AG10803 (cell line): ENCODE measurements at regions not wholly inside any gene's neighbourhood (a gene's known extent, or its start where the extent isn't known, plus 50 kb on each side); places are given as distances from the start of the nearest gene placed in this dataset.
"Not testable (repeated sequence)": the region's sequence is repeated elsewhere in the genome, so short reads cannot be mapped to it uniquely, and the experiment has no call there.

ENCODE experiments used
- DNase-seq: peaks from one replicate; pipeline ENCODE4 v3.0.0; 2010; ENCODE audit warnings: low read depth
- H3K4me3 ChIP-seq: 2 replicates; pipeline ENCODE4 v1.5.1; 2011; ENCODE audit warnings: mild to moderate bottlenecking, low read length, control low read depth
- TF ChIP-seq, protein P1 (sequence below): conservative IDR thresholded peaks from 2 replicates; pipeline ENCODE4 v1.5.1; 2011; ENCODE audit warnings: mild to moderate bottlenecking, low read length, control low read depth, inconsistent platforms

DNA sequence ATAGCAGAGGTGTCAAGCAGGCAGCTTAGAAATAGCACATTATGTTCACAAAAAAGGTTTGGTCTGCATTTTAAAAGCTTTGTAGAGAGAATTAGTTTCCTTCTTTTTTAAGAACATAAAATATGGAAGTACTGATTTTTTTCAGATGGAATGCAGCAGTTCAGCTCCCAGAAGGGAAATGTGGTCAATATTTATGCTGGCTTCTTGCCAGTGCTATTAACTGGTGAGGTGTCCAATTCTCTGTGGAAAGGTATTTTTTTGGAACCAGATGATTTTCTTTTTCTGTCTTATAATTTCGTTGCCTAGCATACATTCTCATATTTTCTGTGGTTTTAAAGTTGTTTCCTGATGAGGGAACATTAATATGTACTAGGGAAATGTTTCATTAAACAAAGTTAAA is 211.4 kb upstream of the ZNF385D start:
- H3K4me3 ChIP-seq, result no peak overlapping the region
- DNase-seq, result peak; percentile 23
- TF ChIP-seq, protein P1, sequence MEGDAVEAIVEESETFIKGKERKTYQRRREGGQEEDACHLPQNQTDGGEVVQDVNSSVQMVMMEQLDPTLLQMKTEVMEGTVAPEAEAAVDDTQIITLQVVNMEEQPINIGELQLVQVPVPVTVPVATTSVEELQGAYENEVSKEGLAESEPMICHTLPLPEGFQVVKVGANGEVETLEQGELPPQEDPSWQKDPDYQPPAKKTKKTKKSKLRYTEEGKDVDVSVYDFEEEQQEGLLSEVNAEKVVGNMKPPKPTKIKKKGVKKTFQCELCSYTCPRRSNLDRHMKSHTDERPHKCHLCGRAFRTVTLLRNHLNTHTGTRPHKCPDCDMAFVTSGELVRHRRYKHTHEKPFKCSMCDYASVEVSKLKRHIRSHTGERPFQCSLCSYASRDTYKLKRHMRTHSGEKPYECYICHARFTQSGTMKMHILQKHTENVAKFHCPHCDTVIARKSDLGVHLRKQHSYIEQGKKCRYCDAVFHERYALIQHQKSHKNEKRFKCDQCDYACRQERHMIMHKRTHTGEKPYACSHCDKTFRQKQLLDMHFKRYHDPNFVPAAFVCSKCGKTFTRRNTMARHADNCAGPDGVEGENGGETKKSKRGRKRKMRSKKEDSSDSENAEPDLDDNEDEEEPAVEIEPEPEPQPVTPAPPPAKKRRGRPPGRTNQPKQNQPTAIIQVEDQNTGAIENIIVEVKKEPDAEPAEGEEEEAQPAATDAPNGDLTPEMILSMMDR, result no peak

DNA sequence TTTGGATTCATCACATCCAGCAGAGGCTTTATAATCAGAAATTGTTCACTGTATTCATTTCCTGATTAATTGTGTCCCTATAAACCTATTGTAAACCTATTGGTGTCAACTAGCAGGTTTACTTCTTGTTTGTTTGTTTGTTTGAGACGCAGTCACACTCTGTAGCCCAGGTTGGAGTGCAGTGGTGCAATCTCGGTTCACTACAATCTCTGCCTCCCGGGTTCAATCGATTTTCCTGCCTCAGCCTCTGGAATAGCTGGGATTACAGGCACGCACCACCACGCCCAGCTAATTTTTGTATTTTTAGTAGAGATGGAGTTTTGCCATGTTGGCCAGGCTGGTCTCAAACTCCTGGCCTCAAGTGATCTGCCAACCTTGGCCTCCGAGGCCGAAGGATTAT is 215.4 kb upstream of the ZNF385D start:
- H3K4me3 ChIP-seq, DNase-seq: not testable (repeated sequence)

DNA sequence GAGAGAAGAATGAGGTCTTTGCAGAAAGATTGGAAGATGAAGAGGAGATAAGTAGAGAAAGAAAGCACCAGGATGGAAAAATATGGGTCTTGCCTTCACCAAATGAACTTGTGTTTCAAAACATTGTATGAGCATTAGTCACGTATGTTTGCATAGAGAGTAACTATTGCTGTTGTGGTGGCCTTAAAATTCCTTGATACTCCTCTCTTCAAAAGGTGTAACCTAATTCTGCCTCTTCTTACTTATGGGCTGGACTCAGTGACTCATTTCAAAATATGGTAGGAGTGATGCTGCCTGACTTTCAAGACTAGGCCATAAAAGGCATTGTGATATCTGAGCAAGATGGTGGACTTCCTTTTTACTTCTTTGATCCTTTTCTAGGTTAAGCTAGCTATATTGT is 228.7 kb upstream of the ZNF385D start:
- H3K4me3 ChIP-seq, result no peak overlapping the region
- TF ChIP-seq, protein P1, result no peak
- DNase-seq, result peak; percentile 34

DNA sequence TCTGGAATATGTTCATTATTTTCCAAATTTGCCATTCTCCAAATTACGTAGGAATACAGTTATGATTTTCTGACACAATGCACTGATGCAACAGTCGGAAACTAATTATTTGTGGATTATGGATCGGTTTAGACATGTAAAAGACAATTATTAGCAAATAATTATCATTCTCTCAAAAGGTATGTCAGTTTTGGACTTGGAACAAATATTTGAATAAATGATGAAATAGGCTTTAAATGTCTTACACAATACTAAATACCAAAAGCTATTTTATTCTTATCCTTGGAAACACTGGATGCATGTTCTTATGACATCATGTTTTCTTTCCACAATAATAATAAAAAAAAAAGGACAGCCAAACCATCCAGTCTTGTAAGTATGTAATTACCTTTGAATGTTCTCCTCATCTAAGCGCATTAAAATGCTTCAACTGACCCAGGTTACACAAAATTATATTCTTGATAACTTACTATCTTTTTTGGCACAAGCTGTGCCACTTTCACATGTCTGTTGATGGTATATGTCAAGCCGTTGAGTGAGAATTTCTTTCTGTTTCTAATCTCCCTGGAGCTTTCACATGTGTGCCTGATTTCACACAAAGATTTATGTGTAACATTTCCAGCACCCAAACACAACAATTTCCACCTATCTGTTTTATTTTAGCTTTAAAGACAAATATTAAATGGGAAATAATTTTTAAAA is 238.5 kb upstream of the ZNF385D start:
- peak; percentile 33 for DNase-seq
- TF ChIP-seq, protein P1, result no peak
- H3K4me3 ChIP-seq, result no peak overlapping the region

DNA sequence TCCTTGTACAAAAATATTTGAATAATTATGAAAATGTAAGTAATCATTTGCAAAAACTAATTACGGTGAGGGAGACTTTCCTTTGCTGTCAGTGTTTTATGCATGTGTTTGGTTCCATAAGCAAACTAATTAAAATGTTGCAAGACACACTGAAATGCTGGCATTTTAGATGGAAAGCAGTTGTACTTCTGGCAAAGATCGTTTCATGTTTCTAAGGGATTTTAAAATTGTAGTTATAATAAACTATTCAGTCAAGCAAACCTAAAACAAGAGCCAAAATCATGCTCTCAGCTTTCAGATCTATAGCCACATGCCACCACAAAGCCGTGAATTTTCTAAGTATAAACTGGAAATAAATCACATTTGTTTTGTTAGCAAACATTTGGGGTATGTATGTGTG is 240.1 kb upstream of the ZNF385D start:
- TF ChIP-seq, protein P1, result no peak
- H3K4me3 ChIP-seq, result no peak overlapping the region
- DNase-seq, result no peak

DNA sequence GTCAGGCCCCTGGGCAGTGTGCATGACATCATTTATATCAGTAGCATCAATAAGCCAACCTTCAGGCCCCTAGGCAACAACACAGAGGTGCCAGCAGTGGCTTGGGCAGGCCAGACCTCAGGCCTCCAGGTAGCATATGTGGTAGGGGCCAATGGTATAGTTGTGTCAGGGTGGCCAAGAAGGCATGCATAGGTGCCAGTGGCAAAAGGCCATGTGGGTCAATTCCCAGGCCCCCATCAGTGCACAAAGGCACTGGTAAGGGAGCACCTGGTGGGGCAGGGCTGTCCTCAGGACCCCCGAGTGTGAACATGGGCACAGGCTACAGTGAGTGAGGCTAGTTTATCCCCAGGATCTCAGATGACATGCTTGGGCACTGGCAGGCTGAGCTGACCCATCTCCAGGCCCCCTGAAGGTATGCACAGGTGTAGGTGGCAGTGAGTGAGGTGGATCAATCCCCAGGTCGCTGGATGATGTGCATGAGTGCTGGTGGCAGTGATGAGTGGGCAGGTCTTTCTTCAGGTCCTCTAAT is 244.1 kb upstream of the ZNF385D start:
- no peak for DNase-seq
- H3K4me3 ChIP-seq, result no peak overlapping the region
- TF ChIP-seq, protein P1, result no peak

DNA sequence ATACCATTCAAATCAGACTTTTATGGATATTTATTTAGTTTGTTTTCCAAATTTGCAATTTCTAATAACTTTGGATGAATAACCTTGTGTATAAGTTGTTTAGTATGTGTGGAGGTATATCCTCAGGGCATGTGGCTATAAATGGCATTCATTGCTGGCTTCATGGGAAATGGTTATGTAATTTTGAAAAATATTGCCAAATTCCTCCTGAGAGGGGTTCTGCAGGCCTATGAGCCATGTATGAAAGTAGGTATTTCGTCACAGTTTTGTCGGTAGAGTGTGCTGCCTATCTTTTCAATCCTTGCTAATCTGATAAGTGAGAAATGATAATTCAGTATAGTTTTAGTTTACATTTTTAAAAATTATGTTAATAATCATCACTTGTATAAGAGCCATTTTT is 256.4 kb upstream of the ZNF385D start:
- DNase-seq, result no peak
- TF ChIP-seq, protein P1, result no peak
- no peak overlapping the region for H3K4me3 ChIP-seq
